ENCODE measurements at regions not wholly inside any gene's neighbourhood (a gene's known extent, or its start where the extent isn't known, plus 50 kb on each side); places are given as distances from the start of the nearest gene placed in this dataset.

- Histone ChIP-seq H3K27ac (no peak overlapping the region), H3K9me3 (no peaks in the 10 kb centered on the region), H3K4me3 (no peak overlapping the region), H3K4me1 (no peaks in the 10 kb centered on the region), H3K4me2 (no peak overlapping the region)
- ATAC-seq: no peak
- no peak for DNase-seq (ENCODE audit: low read depth in 1 of 2, low spot score in 1 of 2)
- FAIRE-seq: no peak
- TF ChIP-seq RAD21 (conservative IDR thresholded peaks at IDR 0.05 in 1 of 2, IDR thresholded peaks at IDR 0.05 in 1 of 2) (no peak), MAFK (IDR thresholded peaks at IDR 0.05; ENCODE audit: partially characterized antibody) (no peak), ATOH8 (CRISPR knock-in tag; IDR thresholded peaks at IDR 0.05; ENCODE audit: low read depth) (no peak), FOXS1 (CRISPR knock-in tag; IDR thresholded peaks at IDR 0.05) (no peak), ZC3H11A (IDR thresholded peaks at IDR 0.05) (no peak), RCOR1 (IDR thresholded peaks at IDR 0.05; ENCODE audit: low read depth, low read length) (no peak), CBX8 (IDR thresholded peaks at IDR 0.05) (no peak), BCL3 (IDR thresholded peaks at IDR 0.05) (no peak), MAZ (IDR thresholded peaks at IDR 0.05; ENCODE audit: borderline replicate concordance, low read depth, low read length) (no peak), ESRRA (IDR thresholded peaks at IDR 0.05; ENCODE audit: borderline replicate concordance, low read length) (no peak), HEYL (CRISPR knock-in tag; IDR thresholded peaks at IDR 0.05) (no peak), JUN (IDR thresholded peaks at IDR 0.05) (no peak), HDAC2 (IDR thresholded peaks at IDR 0.05) (no peak), USF2 (IDR thresholded peaks at IDR 0.05) (no peak), ZFP36 (IDR thresholded peaks at IDR 0.05; ENCODE audit: borderline replicate concordance, partially characterized antibody) (no peak), PBX3 (IDR thresholded peaks at IDR 0.05) (no peak), HOXB13 (CRISPR knock-in tag; IDR thresholded peaks at IDR 0.05; ENCODE audit: low read depth) (no peak)
- ChIA-PET CTCF (interaction anchor here (1.7 to 2.6 kb wide), 3 partner anchors 9 to 418 kb away, joined by 4 to 8 read pairs (median 7); no protein-coding TSS in a partner anchor), POLR2A (no interaction called here)
- 51% methylated on average over 4 of the region's 4 CpGs for WGBS (ENCODE audit: missing lambda C conversion rate)
Measured at GRCh38 chr2:176544991-176545956, 276.0 kb downstream of the MTX2 start.

- no peak overlapping the region for H3K4me3 ChIP-seq
- no peak overlapping the region for H3K4me2 ChIP-seq
- ChIA-PET POLR2A (no interaction called here), CTCF (interaction anchor here (1.7 to 2.6 kb wide), 3 partner anchors 8 to 419 kb away, joined by 4 to 8 read pairs (median 7); no protein-coding TSS in a partner anchor)
- TF ChIP-seq HDAC2 (IDR thresholded peaks at IDR 0.05): no peak
- no peak for TF ChIP-seq RCOR1 (IDR thresholded peaks at IDR 0.05; ENCODE audit: low read depth, low read length)
- TF ChIP-seq MAZ (IDR thresholded peaks at IDR 0.05; ENCODE audit: borderline replicate concordance, low read depth, low read length): no peak
- no peak for TF ChIP-seq CHD4 (IDR thresholded peaks at IDR 0.05; ENCODE audit: borderline replicate concordance)
- no peak for TF ChIP-seq NPAS2 (CRISPR knock-in tag; IDR thresholded peaks at IDR 0.05; ENCODE audit: borderline replicate concordance)
- TF ChIP-seq SREBF2 (IDR thresholded peaks at IDR 0.05): no peak
- TF ChIP-seq KDM1A (IDR thresholded peaks at IDR 0.05; ENCODE audit: low read depth): no peak
- TF ChIP-seq POLR2A (IDR thresholded peaks at IDR 0.05; ENCODE audit: low read length): no peak
- no peak for TF ChIP-seq CHD2 (IDR thresholded peaks at IDR 0.05; ENCODE audit: low read length, partially characterized antibody)
- no peak for TF ChIP-seq TP53 (CRISPR knock-in tag; IDR thresholded peaks at IDR 0.05)
- no peak for TF ChIP-seq HEYL (CRISPR knock-in tag; IDR thresholded peaks at IDR 0.05)
- TF ChIP-seq REST (IDR thresholded peaks at IDR 0.05): no peak
- TF ChIP-seq JUNB (IDR thresholded peaks at IDR 0.05): no peak
- TF ChIP-seq USF2 (IDR thresholded peaks at IDR 0.05): no peak
- H3K27ac ChIP-seq: no peak overlapping the region
- WGBS (ENCODE audit: missing lambda C conversion rate): 80% methylated on average over 4 of the region's 4 CpGs
- DNase-seq (ENCODE audit: low read depth in 1 of 2, low spot score in 1 of 2) (no peak), FAIRE-seq (no peak), ATAC-seq (no peak)
- H3K4me1 ChIP-seq: no peaks in the 10 kb centered on the region
- no peaks in the 10 kb centered on the region for H3K9me3 ChIP-seq
Measured at GRCh38 chr2:176546550-176546949, 277.3 kb downstream of the MTX2 start.

All from A549 (cell line).